Testis (tissue), 2 donors: ENCODE measurements at regions not wholly inside any gene's neighbourhood (a gene's known extent, or its start where the extent isn't known, plus 50 kb on each side); places are given as distances from the start of the nearest gene placed in this dataset.

Source experiments
- DNase-seq: peaks from one replicate; pipeline ENCODE4 v3.0.0-alpha.2; 2019
- H3K27ac ChIP-seq, 2 donors: fragments of 200-600 bp; sonication (generic); one replicate each; pipeline ENCODE4 v1.5.1; 2019
- H3K27me3 ChIP-seq: fragments of 200-600 bp; sonication (generic); one replicate; pipeline ENCODE4 v1.5.1; 2019
- H3K36me3 ChIP-seq: fragments of 200-600 bp; sonication (generic); one replicate; pipeline ENCODE4 v1.5.1; 2017; ENCODE audit warnings: low read depth; ENCODE audit errors: missing control alignments
- H3K4me1 ChIP-seq: fragments of 200-600 bp; sonication (generic); one replicate; pipeline ENCODE4 v1.5.1; 2019
- H3K4me3 ChIP-seq, 2 donors: fragments of 200-600 bp; sonication (generic); one replicate each; pipeline ENCODE4 v1.5.1; 2017 to 2019
- H3K9me3 ChIP-seq: fragments of 200-600 bp; sonication (generic); one replicate; pipeline ENCODE4 v1.5.1; 2017
- POLR2A ChIP-seq: fragments of 450-650 bp; IDR thresholded peaks from one replicate; pipeline ENCODE4 v1.6.1; 2017; ENCODE audit warnings: antibody characterized with exemption, mild to moderate bottlenecking, moderate library complexity
- WGBS, 2 donors: methylation state at CpG; one replicate each; pipeline ENCODE4 v1.1.5; 2018; 5-methylcytosine and 5-hydroxymethylcytosine counted together
- intact Hi-C: fragments of 100-400 bp; cut with DNase I; formaldehyde crosslinking; loops from one replicate; pipeline ENCODE4 v1.15.1; 2023; ENCODE audit warnings: low total_unique reads
- TF ChIP-seq, protein P1 (sequence below), 3 experiments: fragments of 450-650 bp in 2 of 3; fragments of 200-600 bp in 1 of 3; sonication (generic) in 1 of 3; IDR thresholded peaks; one replicate each; pipeline ENCODE4 v1.5.1; 2016 to 2019; ENCODE audit warnings: antibody characterized with exemption in 3 of 3, mild to moderate bottlenecking in 2 of 3, moderate library complexity in 1 of 3

DNA sequence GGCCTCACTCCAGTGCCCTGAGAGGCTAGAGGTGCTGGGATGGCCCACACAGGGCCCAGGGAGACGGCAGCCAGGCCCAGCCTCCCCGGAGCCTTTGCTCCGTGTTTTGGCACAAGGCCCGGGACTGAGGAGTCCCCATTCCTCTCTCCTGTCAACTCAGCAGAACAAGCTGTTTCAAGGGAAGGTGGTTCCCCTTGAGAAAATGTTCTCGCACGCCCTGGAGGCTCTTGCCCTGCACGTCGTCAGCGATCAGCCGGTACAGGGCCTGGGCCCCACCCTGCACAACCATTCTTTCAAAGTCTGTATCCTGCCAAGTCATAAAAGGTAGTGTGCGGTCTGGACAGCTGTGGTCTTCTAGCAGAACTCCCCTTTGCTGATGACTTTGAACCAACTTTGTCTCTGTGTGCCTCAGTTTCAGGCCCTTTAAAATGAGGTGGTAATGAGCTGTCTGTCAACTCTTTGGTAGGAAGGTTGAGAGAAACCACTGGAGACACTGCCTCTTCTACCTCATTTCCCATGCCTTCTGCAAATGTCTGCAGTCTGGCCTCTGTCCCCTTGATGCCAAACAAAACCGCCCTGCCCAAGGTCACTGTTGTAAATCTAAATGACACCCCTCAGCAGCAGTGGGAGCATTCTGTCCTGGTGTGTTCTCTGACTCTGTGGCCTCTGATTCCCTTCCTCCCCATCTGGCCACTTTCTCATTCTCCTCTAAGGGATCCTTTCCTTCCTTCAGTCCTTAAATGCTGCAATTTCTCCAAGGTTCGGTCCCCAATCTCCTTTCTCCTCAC lies 138.6 kb upstream of the JUN start:
- DNase-seq, result peak; percentile 74
- H3K27ac ChIP-seq, result peak overlapping the region in 1 of 2 donors; percentile 77
- H3K36me3 ChIP-seq, result no peaks in the 10 kb centered on the region
- no peak overlapping the region for H3K4me3 ChIP-seq
- TF ChIP-seq, protein P1, sequence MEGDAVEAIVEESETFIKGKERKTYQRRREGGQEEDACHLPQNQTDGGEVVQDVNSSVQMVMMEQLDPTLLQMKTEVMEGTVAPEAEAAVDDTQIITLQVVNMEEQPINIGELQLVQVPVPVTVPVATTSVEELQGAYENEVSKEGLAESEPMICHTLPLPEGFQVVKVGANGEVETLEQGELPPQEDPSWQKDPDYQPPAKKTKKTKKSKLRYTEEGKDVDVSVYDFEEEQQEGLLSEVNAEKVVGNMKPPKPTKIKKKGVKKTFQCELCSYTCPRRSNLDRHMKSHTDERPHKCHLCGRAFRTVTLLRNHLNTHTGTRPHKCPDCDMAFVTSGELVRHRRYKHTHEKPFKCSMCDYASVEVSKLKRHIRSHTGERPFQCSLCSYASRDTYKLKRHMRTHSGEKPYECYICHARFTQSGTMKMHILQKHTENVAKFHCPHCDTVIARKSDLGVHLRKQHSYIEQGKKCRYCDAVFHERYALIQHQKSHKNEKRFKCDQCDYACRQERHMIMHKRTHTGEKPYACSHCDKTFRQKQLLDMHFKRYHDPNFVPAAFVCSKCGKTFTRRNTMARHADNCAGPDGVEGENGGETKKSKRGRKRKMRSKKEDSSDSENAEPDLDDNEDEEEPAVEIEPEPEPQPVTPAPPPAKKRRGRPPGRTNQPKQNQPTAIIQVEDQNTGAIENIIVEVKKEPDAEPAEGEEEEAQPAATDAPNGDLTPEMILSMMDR (IDR thresholded peaks at IDR 0.05), result no peak
- no peak for TF ChIP-seq POLR2A
- H3K4me1 ChIP-seq, result peaks cover 10% of the 10 kb centered on the region
- no peaks in the 10 kb centered on the region for H3K27me3 ChIP-seq
- H3K9me3 ChIP-seq, result no peaks in the 10 kb centered on the region
- WGBS, 2 donors, result 24 to 35% methylated on average over 12 to 13 of the region's 13 CpGs
- intact Hi-C loops, result no loop called here

DNA sequence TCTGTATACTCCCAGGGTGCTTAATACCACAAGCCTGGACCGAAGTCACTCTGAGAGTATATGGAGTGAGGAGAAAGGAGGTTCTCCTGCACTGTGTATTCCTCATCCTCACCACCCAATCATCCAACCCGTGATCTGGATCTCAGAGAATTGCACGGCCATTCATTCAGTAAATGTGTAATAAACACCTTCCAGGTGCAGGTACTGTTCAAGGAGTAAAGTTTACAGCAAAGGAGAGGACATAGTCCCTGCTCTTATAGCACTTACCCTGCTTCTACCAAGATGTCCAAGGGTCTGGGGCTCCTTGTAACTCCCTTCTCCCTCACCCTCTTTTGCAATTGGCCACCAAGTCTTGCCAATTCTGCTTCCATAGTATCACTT lies 139.2 kb upstream of the JUN start:
- DNase-seq, result no peak
- intact Hi-C loops, result no loop called here
- H3K4me3 ChIP-seq, result no peak overlapping the region
- peak overlapping the region in 1 of 2 donors; percentile 77 for H3K27ac ChIP-seq
- H3K9me3 ChIP-seq, result no peaks in the 10 kb centered on the region
- H3K36me3 ChIP-seq, result no peaks in the 10 kb centered on the region
- H3K27me3 ChIP-seq, result no peaks in the 10 kb centered on the region
- 85 to 92% methylated on average over 3 of the region's 3 CpGs for WGBS, 2 donors
- H3K4me1 ChIP-seq, result peaks cover 10% of the 10 kb centered on the region
- TF ChIP-seq POLR2A, result no peak
- TF ChIP-seq, protein P1 (IDR thresholded peaks at IDR 0.05), result no peak

DNA sequence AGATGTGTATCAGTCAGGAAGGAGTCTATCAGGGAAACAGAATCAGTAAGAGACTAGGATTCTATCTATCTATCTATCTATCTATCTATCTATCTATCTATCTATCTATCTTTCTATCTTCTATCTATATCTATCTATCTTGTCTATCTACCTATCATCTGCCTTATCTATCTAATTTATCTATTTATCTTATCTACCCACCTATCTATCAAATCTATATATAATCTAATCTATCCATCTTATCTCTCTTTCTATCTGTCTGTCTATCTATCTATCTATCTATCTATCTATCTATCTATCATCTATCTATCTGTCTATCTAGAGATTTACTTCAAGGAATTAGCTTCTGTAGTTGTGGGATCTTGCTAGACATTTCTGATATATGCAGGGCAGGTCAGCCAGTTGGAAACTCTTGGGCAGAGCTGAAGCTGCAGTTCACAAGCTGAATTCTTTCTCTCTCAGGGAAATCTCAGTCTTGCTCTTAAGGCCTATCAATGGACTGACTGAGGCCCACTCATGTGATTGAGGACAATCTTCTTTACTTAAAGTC lies 140.2 kb upstream of the JUN start:
- no peak for DNase-seq
- TF ChIP-seq, protein P1 (IDR thresholded peaks at IDR 0.05), result no peak
- TF ChIP-seq POLR2A, result no peak
- Histone ChIP-seq H3K4me1 (peaks cover 10% of the 10 kb centered on the region), H3K9me3 (no peaks in the 10 kb centered on the region), H3K36me3 (no peaks in the 10 kb centered on the region), H3K4me3 (no peak overlapping the region), H3K27me3 (no peaks in the 10 kb centered on the region), H3K27ac (no peak overlapping the region)
- intact Hi-C loops, result no loop called here

DNA sequence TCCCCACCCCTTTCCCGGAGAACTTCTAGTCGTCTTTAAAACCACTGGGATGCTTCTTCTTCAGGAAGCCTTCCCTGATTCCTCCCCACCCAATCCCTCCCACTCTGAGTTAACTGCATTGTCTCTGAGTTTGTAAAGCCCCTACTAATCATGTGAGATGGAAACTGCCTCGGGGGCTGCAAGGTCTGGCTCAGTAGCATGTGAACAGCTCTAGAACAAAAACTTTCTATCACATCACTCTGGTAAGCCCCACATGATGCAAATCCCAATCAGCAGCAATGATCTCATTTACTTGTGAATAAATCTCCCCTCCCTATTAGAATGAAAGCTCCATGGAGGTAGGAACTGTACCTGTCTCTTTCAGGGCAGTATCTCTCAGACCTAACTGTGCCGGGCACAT lies 141.0 kb upstream of the JUN start:
- DNase-seq, result no peak
- TF ChIP-seq POLR2A, result no peak
- TF ChIP-seq, protein P1 (IDR thresholded peaks at IDR 0.05), result no peak
- H3K36me3 ChIP-seq, result no peaks in the 10 kb centered on the region
- no peak overlapping the region for H3K4me3 ChIP-seq
- no peaks in the 10 kb centered on the region for H3K27me3 ChIP-seq
- peaks cover 10% of the 10 kb centered on the region for H3K4me1 ChIP-seq
- 82 to 92% methylated on average over 4 of the region's 4 CpGs for WGBS, 2 donors
- intact Hi-C loops, result no loop called here
- no peak overlapping the region for H3K27ac ChIP-seq
- H3K9me3 ChIP-seq, result no peaks in the 10 kb centered on the region

DNA sequence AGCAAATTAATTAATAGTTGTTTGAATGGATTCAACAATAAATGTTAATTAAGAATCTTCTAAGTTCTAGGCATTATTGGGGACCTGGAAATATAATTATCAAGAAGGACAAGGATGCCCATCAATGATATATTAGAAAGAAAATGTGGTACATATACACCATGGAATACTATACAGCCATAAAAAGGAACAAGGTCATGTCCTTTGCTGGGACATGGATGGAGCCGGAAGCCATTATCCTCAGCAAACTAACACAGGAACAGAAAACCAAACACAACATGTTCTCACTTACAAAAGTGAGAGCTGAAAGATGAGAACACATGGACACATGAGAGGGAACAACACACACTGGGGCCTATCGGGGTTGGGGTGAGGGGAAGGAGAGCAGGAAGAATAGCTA lies 141.4 kb upstream of the JUN start:
- WGBS, 2 donors, result 92% methylated on average over 2 of the region's 2 CpGs
- H3K27me3 ChIP-seq, result no peaks in the 10 kb centered on the region

More for the DNA sequence above, 141.4 kb upstream of the JUN start:
- no peak for DNase-seq
- Histone ChIP-seq H3K4me3 (no peak overlapping the region), H3K4me1 (peaks cover 10% of the 10 kb centered on the region), H3K9me3 (no peaks in the 10 kb centered on the region), H3K36me3 (no peaks in the 10 kb centered on the region), H3K27ac (no peak overlapping the region)
- no peak for TF ChIP-seq POLR2A
- TF ChIP-seq, protein P1 (IDR thresholded peaks at IDR 0.05), result no peak
- intact Hi-C loops, result no loop called here
